ENCODE measurements at regions not wholly inside any gene's neighbourhood (a gene's known extent, or its start where the extent isn't known, plus 50 kb on each side); places are given as distances from the start of the nearest gene placed in this dataset.
"Not testable (repeated sequence)": the region's sequence is repeated elsewhere in the genome, so short reads cannot be mapped to it uniquely, and the experiment has no call there.

- DNase-seq, result peak in 1 of 2 experiments; percentile 13
These were observed 347.2 kb downstream of the PTPRC start for GRCh38 chr1:198986036-198986435.

GRCh38 chr1:198986442-198986841, 347.6 kb downstream of the PTPRC start:
- DNase-seq, result peak; percentile 71 to 74

- no peak for DNase-seq
These were observed 363.8 kb downstream of the PTPRC start for GRCh38 chr1:199002661-199003060.

- DNase-seq, result peak; percentile 75 to 84
These were observed 368.6 kb downstream of the PTPRC start for GRCh38 chr1:199007423-199007822.

- DNase-seq, result peak; percentile 49 to 63
These were observed 370.6 kb downstream of the PTPRC start for GRCh38 chr1:199009447-199009846.

GRCh38 chr1:199010492-199010891, 371.7 kb downstream of the PTPRC start:
- DNase-seq, result peak; percentile 30 to 38

GRCh38 chr1:199010933-199011332, 372.1 kb downstream of the PTPRC start:
- DNase-seq, result no peak

- DNase-seq, result no peak
These were observed 377.0 kb downstream of the PTPRC start for GRCh38 chr1:199015799-199016198.

GRCh38 chr1:199018471-199019135, 379.8 kb downstream of the PTPRC start:
- no peak for DNase-seq

- DNase-seq, result no peak
These were observed 381.2 kb downstream of the PTPRC start for GRCh38 chr1:199020051-199020450.

GRCh38 chr1:199020904-199021303, 382.1 kb downstream of the PTPRC start:
- peak; percentile 52 to 53 for DNase-seq

- no peak for DNase-seq
These were observed 390.6 kb downstream of the PTPRC start for GRCh38 chr1:199029401-199029800.

- DNase-seq, result no peak
These were observed 391.0 kb downstream of the PTPRC start for GRCh38 chr1:199029855-199030254.

- not testable (repeated sequence) for DNase-seq
These were observed 391.7 kb downstream of the PTPRC start for GRCh38 chr1:199030541-199030940.

GRCh38 chr1:199031170-199031569, 392.3 kb downstream of the PTPRC start:
- not testable (repeated sequence) for DNase-seq

GRCh38 chr1:199032479-199032878, 393.6 kb downstream of the PTPRC start:
- peak in 1 of 2 experiments; percentile 17 for DNase-seq

- DNase-seq, result no peak
These were observed 394.8 kb downstream of the PTPRC start for GRCh38 chr1:199033661-199034060.

- DNase-seq, result no peak
These were observed 399.3 kb downstream of the PTPRC start for GRCh38 chr1:199038156-199038555.

- DNase-seq, result no peak
These were observed 401.5 kb downstream of the PTPRC start for GRCh38 chr1:199040076-199040905.

- peak; percentile 98 to 99 for DNase-seq
These were observed 402.5 kb downstream of the PTPRC start for GRCh38 chr1:199041173-199041914.

- DNase-seq, result no peak
These were observed 403.4 kb downstream of the PTPRC start for GRCh38 chr1:199042193-199042592.

GRCh38 chr1:199044191-199044590, 405.4 kb downstream of the PTPRC start:
- DNase-seq, result no peak

- DNase-seq, result peak; percentile 23 to 36
These were observed 407.8 kb downstream of the PTPRC start for GRCh38 chr1:199046618-199047017.

Data from Kasumi-1 (cell line).